GM21825 (cell line): ENCODE measurements at regions not wholly inside any gene's neighbourhood (a gene's known extent, or its start where the extent isn't known, plus 50 kb on each side); places are given as distances from the start of the nearest gene placed in this dataset.
"Not testable (repeated sequence)": the region's sequence is repeated elsewhere in the genome, so short reads cannot be mapped to it uniquely, and the experiment has no call there.

Experiments used
- ATAC-seq: cut with Tn5 transposase; IDR thresholded peaks from one replicate; pipeline ENCODE4 v1.9.1; 2021; ENCODE audit warnings: mild to moderate bottlenecking, moderate library complexity; ENCODE audit not compliant: unreplicated experiment

GRCh38 chr4:59455751-59456150 lies 1744.4 kb upstream of the ADGRL3 start:
- ATAC-seq, result no peak

DNA sequence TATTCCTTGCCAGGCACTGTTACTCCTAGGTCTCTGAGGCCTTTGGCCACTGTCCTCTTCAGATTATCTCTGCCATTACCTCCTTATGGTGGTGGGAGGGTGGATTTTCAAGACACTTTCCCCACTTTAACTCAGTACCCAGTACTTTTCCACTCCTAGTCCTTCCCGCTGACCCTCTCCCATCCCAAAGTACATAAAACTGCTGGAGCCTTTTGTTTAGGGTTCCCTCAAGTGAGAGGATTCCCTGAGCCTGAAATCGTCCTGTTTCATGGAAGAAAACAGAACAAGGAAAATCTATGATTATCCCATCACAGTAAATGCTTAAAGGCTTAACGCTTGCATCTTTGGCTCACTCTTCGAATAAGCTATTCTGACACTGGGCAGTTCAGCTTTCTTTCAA lies 1742.5 kb upstream of the ADGRL3 start:
- ATAC-seq, result no peak

DNA sequence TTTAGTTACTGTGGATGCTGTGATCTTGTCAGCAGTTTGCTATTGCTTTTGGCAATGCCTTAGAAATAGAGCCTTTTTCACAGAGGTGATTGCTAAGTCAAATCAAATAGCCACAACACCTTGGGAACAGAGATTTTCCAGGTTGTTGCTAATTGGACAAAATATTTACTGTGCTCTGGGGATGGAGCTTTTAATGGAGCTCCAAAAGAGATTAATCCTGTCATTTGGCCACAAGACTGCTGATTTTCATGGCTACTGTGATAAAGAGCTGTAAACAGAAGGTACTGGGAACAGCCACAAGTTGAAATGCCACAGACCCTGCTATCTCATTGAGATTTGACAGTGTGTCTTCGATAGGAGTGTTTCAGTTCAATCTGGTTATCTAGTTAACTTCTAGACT lies 1715.2 kb upstream of the ADGRL3 start:
- no peak for ATAC-seq

GRCh38 chr4:59500103-59500502 lies 1700.0 kb upstream of the ADGRL3 start:
- no peak for ATAC-seq

DNA sequence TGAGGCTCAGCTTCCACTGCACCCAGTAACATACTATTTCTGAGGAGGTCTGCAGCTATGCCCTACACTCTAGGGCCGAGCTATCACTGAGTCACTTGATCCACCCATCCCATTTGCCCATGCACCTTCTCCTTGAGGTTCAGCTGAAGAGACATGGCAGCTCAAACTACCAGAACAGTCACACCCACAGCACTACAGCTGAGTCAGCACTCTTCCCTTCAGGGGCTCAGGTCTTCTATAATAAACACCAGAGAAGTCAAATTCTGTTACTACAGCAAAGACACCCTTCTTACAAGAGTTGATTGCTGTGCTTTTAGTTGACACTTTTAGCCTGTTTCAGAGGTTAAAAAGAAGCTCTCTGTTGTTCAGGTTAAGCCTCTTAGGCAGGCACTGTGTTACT lies 1696.4 kb upstream of the ADGRL3 start:
- no peak for ATAC-seq

GRCh38 chr4:59511809-59512208 lies 1688.3 kb upstream of the ADGRL3 start:
- ATAC-seq, result not testable (repeated sequence)

- ATAC-seq, result no peak
Measured at GRCh38 chr4:59517007-59517406, 1683.1 kb upstream of the ADGRL3 start.

DNA sequence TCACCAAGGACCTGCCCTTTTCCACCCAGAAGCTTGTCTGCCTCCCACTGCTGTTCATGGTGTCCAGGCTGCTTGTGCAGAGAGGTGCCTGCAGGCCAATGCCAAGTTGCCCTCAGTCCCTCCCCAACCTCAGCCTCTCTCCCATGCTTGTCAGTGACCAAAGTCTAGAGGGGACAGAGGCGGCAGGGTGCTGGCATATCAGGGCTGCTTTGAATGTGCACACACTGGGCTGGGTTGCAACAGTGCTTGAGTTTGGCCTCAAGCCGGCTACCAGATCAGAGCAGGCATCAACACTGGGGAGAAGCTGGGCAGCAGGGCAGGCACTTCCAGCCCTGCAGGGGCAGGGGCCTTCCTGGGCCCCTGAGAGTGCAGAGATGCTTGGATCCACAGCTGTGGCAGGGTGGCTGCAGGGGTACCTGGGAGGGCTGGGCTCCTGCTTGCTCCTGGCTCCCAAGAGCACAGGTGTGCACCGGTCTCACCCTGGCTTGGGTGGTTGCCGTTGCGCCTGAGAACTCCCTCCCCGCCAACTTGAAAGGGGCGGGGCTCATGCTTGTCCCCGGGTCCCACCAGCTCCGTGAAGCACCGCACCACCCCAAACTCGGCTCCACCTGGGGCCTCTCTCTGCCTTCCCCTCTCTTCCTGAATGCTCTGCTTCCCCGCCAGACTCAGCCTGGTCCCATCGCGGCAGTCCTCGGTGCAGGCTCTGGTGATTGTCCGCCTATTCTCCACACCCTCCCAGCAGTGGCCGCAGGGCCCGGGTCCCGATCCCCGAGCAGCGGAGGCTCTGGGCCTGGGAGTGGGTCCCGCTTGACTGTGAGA lies 1681.9 kb upstream of the ADGRL3 start:
- no peak for ATAC-seq

DNA sequence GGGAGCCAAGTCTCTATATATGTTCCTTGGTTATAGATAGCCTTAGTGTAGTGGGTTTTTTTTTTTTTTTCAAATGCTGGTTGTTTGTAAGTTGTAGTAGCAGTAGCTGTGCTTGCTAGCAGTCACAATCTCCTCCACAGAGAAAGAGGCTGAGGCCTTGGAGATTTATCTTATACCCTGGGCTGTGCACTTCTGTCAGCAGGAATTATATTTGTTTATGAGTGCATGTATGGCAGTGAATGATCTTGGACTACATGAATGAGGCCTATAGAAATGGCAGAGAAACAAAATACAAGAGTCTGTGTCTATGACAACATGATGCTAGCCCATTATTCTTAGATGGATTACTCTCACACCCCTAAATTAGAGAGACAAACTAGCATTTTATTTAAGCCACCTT lies 1674.2 kb upstream of the ADGRL3 start:
- no peak for ATAC-seq

DNA sequence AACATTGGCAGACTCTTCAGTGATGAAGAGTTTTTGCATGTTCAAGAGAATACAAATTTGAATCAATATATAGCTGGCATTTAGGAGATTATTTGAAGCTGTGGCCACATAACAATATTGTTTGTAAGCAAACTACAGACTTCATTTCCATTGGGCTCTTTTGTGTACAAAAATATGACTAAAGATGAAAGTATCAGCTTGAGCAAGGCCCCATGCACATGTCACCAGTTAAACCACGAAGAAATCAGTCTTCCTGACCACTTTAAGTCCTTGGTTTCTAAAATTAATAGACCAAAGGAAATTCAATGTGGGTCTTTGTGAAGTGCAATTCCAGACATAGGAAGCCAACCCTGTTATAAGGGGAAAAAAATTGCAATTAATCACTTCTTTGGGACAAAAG lies 1664.6 kb upstream of the ADGRL3 start:
- peak; percentile 64 for ATAC-seq

DNA sequence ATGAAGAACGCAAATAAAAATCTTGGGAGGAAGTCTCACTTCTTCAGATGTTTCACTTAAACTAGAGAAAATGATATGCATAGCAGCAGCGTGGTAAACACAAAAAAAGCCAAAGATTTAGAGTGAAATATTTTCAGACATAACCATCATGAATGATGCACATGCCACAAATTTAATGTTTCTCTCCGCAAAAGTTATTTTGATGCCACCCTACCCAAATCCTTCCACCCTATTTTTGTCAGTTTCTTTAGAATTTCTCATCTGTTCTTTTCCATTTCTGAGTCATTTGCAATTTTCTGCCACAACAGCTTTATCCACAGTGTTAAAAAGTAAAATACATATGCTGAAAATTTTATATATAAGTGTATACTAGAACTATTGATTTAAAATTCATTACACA lies 1663.7 kb upstream of the ADGRL3 start:
- no peak for ATAC-seq

DNA sequence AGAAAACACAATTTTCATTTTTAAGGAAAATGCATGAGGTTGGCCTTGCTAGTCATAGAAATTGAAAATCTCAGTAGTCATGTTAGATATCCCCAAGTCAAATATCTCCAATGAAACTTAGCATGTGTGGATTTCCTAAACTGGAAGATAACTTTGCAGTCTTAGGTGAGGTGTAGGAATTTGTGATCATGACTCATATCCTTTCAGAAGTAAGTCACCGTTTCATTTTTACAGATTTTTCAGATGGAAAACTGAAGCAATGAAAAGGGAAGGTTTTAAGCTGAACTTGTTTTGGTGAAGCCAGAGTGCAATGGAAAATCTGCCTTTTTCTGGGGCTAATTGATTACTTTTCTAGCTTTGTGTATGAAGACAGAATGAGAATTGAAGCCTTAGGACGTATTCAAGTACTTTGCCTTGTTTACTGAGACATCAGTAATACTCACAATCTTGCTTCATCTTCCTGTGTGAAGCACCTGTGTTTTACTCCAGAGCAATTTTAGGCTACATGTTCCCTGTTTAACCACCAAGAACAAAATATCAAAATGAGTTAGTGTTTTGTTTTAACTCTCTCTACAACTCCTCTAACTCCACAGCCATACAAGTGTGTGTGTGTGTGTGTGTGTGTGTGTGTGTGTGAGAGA lies 1662.8 kb upstream of the ADGRL3 start:
- ATAC-seq, result no peak

DNA sequence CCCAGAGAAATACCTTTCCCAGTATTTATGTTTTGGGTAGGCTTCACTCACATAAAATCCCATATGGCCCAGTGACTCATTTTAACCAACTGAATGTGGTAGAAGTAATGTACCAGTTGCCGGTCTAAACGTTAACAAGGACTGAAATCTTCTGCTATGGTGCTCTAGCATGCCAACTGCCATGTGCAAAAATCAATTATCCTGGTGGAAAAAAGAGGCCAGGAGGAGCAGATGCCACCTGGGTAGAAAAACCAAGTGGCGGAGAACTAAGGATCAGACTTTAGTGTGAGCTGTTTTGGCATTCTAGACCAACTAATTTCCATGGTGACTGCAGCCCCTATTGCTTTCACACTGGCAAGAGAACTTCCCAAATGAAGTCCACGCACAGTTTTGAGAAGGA lies 1660.7 kb upstream of the ADGRL3 start:
- ATAC-seq, result no peak

- ATAC-seq, result no peak
Measured at GRCh38 chr4:59540311-59540710, 1659.8 kb upstream of the ADGRL3 start.

DNA sequence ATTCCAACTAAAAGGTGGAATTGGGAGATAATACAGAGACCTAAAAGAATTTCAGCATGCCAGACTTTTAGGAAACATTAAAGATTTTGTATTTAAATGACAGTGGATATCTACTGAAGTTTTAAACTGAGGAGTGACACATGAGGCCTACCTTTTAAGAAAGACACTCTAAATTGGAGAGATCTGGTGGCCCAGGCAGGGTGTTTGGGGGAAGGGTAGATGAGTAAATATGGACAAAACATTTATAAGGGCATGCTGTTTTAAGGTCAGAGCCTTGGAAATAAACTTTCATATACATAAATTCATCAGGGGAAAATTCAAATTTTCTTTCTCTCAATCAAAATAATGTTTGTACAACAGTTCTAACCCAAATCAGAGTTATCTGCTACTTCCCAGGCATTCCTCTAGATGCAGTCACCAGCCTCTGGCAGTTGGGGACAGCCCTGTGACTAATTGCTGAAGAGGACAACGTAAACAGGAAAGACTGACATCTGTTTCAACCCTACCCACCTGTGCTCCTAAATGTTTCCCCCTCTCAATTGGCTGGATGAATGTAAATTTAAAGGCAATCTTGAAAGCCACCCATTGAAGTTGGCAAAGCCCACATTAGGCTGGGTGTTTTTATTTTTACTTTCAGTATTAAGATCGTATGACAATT lies 1646.9 kb upstream of the ADGRL3 start:
- peak; percentile 97 for ATAC-seq

- peak; percentile 49 for ATAC-seq
Measured at GRCh38 chr4:59553721-59554091, 1646.4 kb upstream of the ADGRL3 start.

DNA sequence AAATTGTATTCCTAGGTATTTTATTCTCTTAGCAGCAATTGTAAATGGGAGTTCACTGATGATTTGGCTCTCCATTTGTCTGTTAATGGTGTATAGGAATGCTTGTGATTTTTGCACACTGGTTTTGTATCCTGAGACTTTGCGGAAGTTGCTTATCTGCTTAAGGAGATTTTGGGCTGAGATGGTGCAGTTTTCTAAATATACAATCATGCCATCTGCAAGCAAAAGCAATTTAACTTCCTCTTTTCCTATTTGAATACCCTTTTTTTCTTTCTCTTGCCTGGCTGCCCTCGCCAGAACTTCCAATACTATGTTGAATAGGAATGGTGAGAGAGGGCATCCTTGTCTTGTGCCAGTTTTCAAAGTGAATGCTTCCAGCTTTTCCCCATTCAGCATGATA lies 1643.9 kb upstream of the ADGRL3 start:
- not testable (repeated sequence) for ATAC-seq

- ATAC-seq, result not testable (repeated sequence)
Measured at GRCh38 chr4:59560141-59560648, 1639.9 kb upstream of the ADGRL3 start.

DNA sequence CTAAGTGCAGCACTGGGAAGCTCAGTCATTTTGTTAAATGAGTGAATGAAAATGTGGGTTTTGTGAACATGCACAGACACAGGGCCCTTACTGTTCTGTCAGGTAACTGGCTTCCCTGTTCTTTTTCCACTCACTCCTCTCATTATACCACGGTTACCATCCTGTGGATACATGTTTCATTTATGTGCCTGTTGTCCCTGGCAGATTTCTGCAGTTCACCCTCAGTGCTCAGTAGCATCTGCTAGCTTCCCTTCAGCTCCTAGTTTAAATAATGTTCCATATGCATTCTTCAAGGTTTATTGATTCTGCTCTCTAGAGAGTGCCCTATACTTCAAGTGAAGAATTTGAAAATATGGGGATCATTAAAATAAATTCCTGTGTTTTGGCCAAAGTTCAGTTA lies 1634.3 kb upstream of the ADGRL3 start:
- ATAC-seq, result no peak

GRCh38 chr4:59570860-59571476 lies 1629.2 kb upstream of the ADGRL3 start:
- ATAC-seq, result peak; percentile 89

GRCh38 chr4:59571805-59572430 lies 1628.2 kb upstream of the ADGRL3 start:
- no peak for ATAC-seq
